K562 (cell line): ENCODE measurements at regions not wholly inside any gene's neighbourhood (a gene's known extent, or its start where the extent isn't known, plus 50 kb on each side); places are given as distances from the start of the nearest gene placed in this dataset.

Experiments
- ATAC-seq: fragments of 200-7000 bp; cut with Tn5 transposase; 3 replicates; pipeline ENCODE4 v1.9.1; 2020; ENCODE audit warnings: moderate library complexity
- BruUV-seq: library from RNA; stranded (reverse); fragments of 400-500 nt; replicated peaks from 2 replicates; lab custom pipeline; 2021; lab: Mats Ljungman, UMichigan
- CTCF ChIA-PET: fragments of 300-600 bp; formaldehyde crosslinking; extraction: SDS; loops from one replicate; lab custom pipeline; 2021; ENCODE audit warnings: low intra/inter-chr PET ratio; lab: Yijun Ruan, JAX
- POLR2A ChIA-PET: fragments of 300-600, 350-650 bp; sonication (Branson Sonifier 250); formaldehyde crosslinking; extraction: SDS; loops from one replicate; lab custom pipeline; 2021; ENCODE audit warnings: antibody characterized with exemption, inconsistent platforms; lab: Yijun Ruan, JAX
- DNase-seq, 4 experiments: peaks; one replicate each; pipeline versions ENCODE4 v3.0.0 to v3.0.0-alpha.2; 2011 to 2018; ENCODE audit warnings: low spot score in 3 of 4, mixed read lengths in 3 of 4; ENCODE audit errors: extremely low read depth in 1 of 4
- FAIRE-seq: peaks from 2 replicates; lab custom pipeline; 2011; peaks lifted over from hg19 to GRCh38; lab: Jason Lieb, UNC
- H2AFZ ChIP-seq: 2 replicates; pipeline ENCODE4 v1.6.0; 2011; ENCODE audit warnings: low read depth, low read length, control low read depth, inconsistent platforms
- H3K27ac ChIP-seq: fragments of 200-600 bp; 3 replicates; pipeline ENCODE4 v1.8.0; 2011; ENCODE audit warnings: low read depth, mild to moderate bottlenecking, control low read depth, inconsistent platforms, low read length, moderate library complexity, mixed read lengths; ENCODE audit errors: extremely low read depth
- H3K27me3 ChIP-seq, 2 experiments: fragments of 300-600 bp in 1 of 2; 2 replicates in 1 of 2; 3 replicates in 1 of 2; pipeline versions ENCODE4 v1.6.0 to v1.8.0; 2011; ENCODE audit warnings: inconsistent platforms in 2 of 2, low read length in 2 of 2, mild to moderate bottlenecking in 1 of 2, mixed read lengths in 1 of 2, moderate library complexity in 1 of 2; ENCODE audit not compliant: control insufficient read depth in 2 of 2, insufficient read depth in 2 of 2
- H3K36me3 ChIP-seq: fragments of 300-600 bp; 3 replicates; pipeline ENCODE4 v1.8.0; 2011; ENCODE audit warnings: mild to moderate bottlenecking, low read length, inconsistent platforms; ENCODE audit not compliant: control insufficient read depth, insufficient read depth
- H3K4me1 ChIP-seq, 2 experiments: fragments of 200-600 bp in 1 of 2; replicated peaks in 1 of 2; 2 replicates in 1 of 2; 3 replicates in 1 of 2; pipeline versions ENCODE4 v1.5.1 to v1.8.0; 2011; ENCODE audit warnings: inconsistent platforms in 2 of 2, low read length in 2 of 2, mild to moderate bottlenecking in 1 of 2, mixed read lengths in 1 of 2, moderate library complexity in 1 of 2; ENCODE audit not compliant: control insufficient read depth in 2 of 2, insufficient read depth in 2 of 2
- H3K4me2 ChIP-seq: 2 replicates; pipeline ENCODE4 v1.6.1; 2011; ENCODE audit warnings: low read length, control low read depth, inconsistent platforms, mixed read lengths; ENCODE audit not compliant: insufficient read depth
- H3K4me3 ChIP-seq: fragments of 200-600 bp; sonication (generic), shearing (Covaris generic); 2 replicates; pipeline ENCODE4 v1.5.1; 2016; ENCODE audit warnings: control low read depth, inconsistent platforms
- H3K79me2 ChIP-seq: fragments of 200-600 bp; 3 replicates; pipeline ENCODE4 v1.8.0; 2011; ENCODE audit warnings: low read length, inconsistent platforms; ENCODE audit not compliant: control insufficient read depth, insufficient read depth
- H3K9ac ChIP-seq, 2 experiments: 2 replicates each; pipeline versions ENCODE4 v1.6.0 to v1.6.1; 2011; ENCODE audit warnings: low read depth in 2 of 2, low read length in 2 of 2, control low read depth in 1 of 2, inconsistent platforms in 1 of 2, mild to moderate bottlenecking in 1 of 2, mixed read lengths in 1 of 2; ENCODE audit not compliant: insufficient read depth in 1 of 2
- H3K9me1 ChIP-seq: one replicate; pipeline ENCODE4 v1.6.0; 2011; ENCODE audit warnings: inconsistent platforms, mild to moderate bottlenecking, low read length, moderate library complexity; ENCODE audit not compliant: control insufficient read depth, insufficient read depth
- H3K9me3 ChIP-seq: replicated peaks from 2 replicates; pipeline ENCODE4 v1.5.1; 2011; ENCODE audit warnings: low read depth, low read length, inconsistent platforms; ENCODE audit not compliant: control insufficient read depth, insufficient read depth
- H4K20me1 ChIP-seq: replicated peaks from 2 replicates; pipeline ENCODE4 v1.6.1; 2011; ENCODE audit warnings: low read length, inconsistent platforms, mixed read lengths; ENCODE audit not compliant: control insufficient read depth, insufficient read depth
- CTCFL ChIP-seq: IDR thresholded peaks from 2 replicates; pipeline ENCODE4 v1.6.1; 2011; ENCODE audit warnings: borderline replicate concordance, low read depth, mild to moderate bottlenecking, moderate library complexity, low read length; ENCODE audit not compliant: insufficient read depth, poor library complexity, severe bottlenecking
- FOXA1 ChIP-seq: fragments of 450-650 bp; IDR thresholded peaks from 2 replicates; pipeline ENCODE4 v1.6.1; 2016; ENCODE audit warnings: mild to moderate bottlenecking, borderline replicate concordance
- HMGXB4 ChIP-seq: sonication (generic); formaldehyde crosslinking; IDR thresholded peaks from 2 replicates; pipeline ENCODE4 v1.8.1; 2023; ENCODE audit warnings: mild to moderate bottlenecking, missing genetic modification reagents
- ZHX1 ChIP-seq: fragments of 150-350 bp; conservative IDR thresholded peaks from 2 replicates; pipeline ENCODE4 v1.6.1; 2014; ENCODE audit warnings: low read length
- ZNF3 ChIP-seq: fragments of 250-450 bp; sonication (Bioruptor Pico); IDR thresholded peaks from 2 replicates; pipeline ENCODE4 v1.5.0; 2021; ENCODE audit warnings: mild to moderate bottlenecking, moderate library complexity
- ZNF740 ChIP-seq, 3 experiments: fragments of 200-800 bp in 1 of 3; sonication (Bioruptor generic) in 1 of 3; sonication (generic) in 1 of 3; formaldehyde crosslinking in 1 of 3; IDR thresholded peaks; 2 replicates each; pipeline versions ENCODE4 v1.6.1 to v1.8.0; 2016 to 2022; ENCODE audit warnings: mild to moderate bottlenecking in 2 of 3, missing compliant biosample characterization in 2 of 3, missing genetic modification characterization in 2 of 3, missing genetic modification reagents in 1 of 3
- ZNF77 ChIP-seq: fragments of 250-450 bp; sonication (Bioruptor Pico); IDR thresholded peaks from 2 replicates; pipeline ENCODE4 v1.5.0; 2020
- WGBS: fragments of 100-300 bp; shearing (Covaris generic); methylation state at CpG from one replicate; pipeline ENCODE4 v1.1.6; 2016; ENCODE audit warnings: low coverage, mixed read lengths; ENCODE audit not compliant: insufficient coverage; ENCODE audit errors: missing lambda C conversion rate; 5-methylcytosine and 5-hydroxymethylcytosine counted together
- in situ Hi-C: fragments of 300-500 bp; cut with MboI; formaldehyde crosslinking; loops from 4 replicates; pipeline ENCODE4 v1.15.0; 2018; ENCODE audit warnings: inconsistent platforms, mixed read lengths
- intact Hi-C: fragments of 100-400 bp; cut with micrococcal nuclease; formaldehyde crosslinking; loops from 2 replicates; pipeline ENCODE4 v1.14.2; 2022

GRCh38 chr4:115850799-115851509, 737.5 kb upstream of the NDST4 start:
- ATAC-seq = no peak
- no TSS peak for BruUV-seq
- POLR2A ChIA-PET = no interaction called here
- TF ChIP-seq CTCFL = no peak
- TF ChIP-seq ZNF77 (CRISPR knock-in tag) = no peak
- TF ChIP-seq FOXA1 = no peak
- Histone ChIP-seq H3K4me3 (no peak overlapping the region), H3K36me3 (no peaks in the 10 kb centered on the region), H3K4me1 (no peaks in the 10 kb centered on the region), H2AFZ (no peak overlapping the region), H3K9me3 (no peaks in the 10 kb centered on the region), H4K20me1 (no peaks in the 10 kb centered on the region), H3K79me2 (no peaks in the 10 kb centered on the region), H3K4me2 (no peak overlapping the region), H3K9me1 (no peaks in the 10 kb centered on the region), H3K27me3 (no peaks in the 10 kb centered on the region), H3K9ac (no peak overlapping the region), H3K27ac (no peak overlapping the region)
- WGBS = 0% methylated on average over 4 of the region's 5 CpGs
- no peak for FAIRE-seq
- intact Hi-C loops = no loop called here
- CTCF ChIA-PET = no interaction called here
- no peak for DNase-seq
- in situ Hi-C loops = no loop called here

GRCh38 chr4:115844180-115844579, 730.8 kb upstream of the NDST4 start:
- no peaks in the 10 kb centered on the region for H4K20me1 ChIP-seq
- FAIRE-seq = no peak
- no peaks in the 10 kb centered on the region for H3K4me1 ChIP-seq
- no peak overlapping the region for H2AFZ ChIP-seq
- H3K27me3 ChIP-seq = no peaks in the 10 kb centered on the region
- H3K9me1 ChIP-seq = no peaks in the 10 kb centered on the region
- intact Hi-C loops = no loop called here
- DNase-seq = no peak
- no peaks in the 10 kb centered on the region for H3K36me3 ChIP-seq
- ATAC-seq = no peak
- no peak overlapping the region for H3K4me3 ChIP-seq
- CTCF ChIA-PET = no interaction called here
- no peak overlapping the region for H3K9ac ChIP-seq
- H3K4me2 ChIP-seq = no peak overlapping the region
- H3K27ac ChIP-seq = no peak overlapping the region
- POLR2A ChIA-PET = no interaction called here
- in situ Hi-C loops = no loop called here
- 0% methylated on average over 2 of the region's 2 CpGs for WGBS
- H3K9me3 ChIP-seq = no peaks in the 10 kb centered on the region
- no TSS peak for BruUV-seq
- H3K79me2 ChIP-seq = no peaks in the 10 kb centered on the region
- no peak for TF ChIP-seq HMGXB4 (CRISPR knock-in tag)
- TF ChIP-seq ZNF740 (CRISPR knock-in tag; IDR thresholded peaks at IDR 0.05) = no peak
- TF ChIP-seq ZNF740 (tag; IDR thresholded peaks at IDR 0.05) = no peak
- no peak for TF ChIP-seq ZNF3 (CRISPR knock-in tag)
- TF ChIP-seq ZHX1 = no peak
